IMR-90 (cell line): ENCODE measurements at regions not wholly inside any gene's neighbourhood (a gene's known extent, or its start where the extent isn't known, plus 50 kb on each side); places are given as distances from the start of the nearest gene placed in this dataset.

ENCODE experiments used
- ATAC-seq: fragments of 200-7000 bp; cut with Tn5 transposase; 2 replicates; pipeline ENCODE4 v1.9.1; 2020; ENCODE audit warnings: low read depth, mild to moderate bottlenecking, moderate library complexity
- BruUV-seq: library from RNA; stranded (reverse); fragments of 400-500 nt; replicated peaks from 2 replicates; lab custom pipeline; 2021; lab: Mats Ljungman, UMichigan
- CTCF ChIA-PET: fragments of 300-600 bp; formaldehyde crosslinking; extraction: SDS; loops from one replicate; lab custom pipeline; 2021; ENCODE audit warnings: antibody characterized with exemption; lab: Yijun Ruan, JAX
- POLR2A ChIA-PET: fragments of 300-600 bp; sonication (Branson Sonifier 250); formaldehyde crosslinking; loops from one replicate; lab custom pipeline; 2022; ENCODE audit warnings: antibody characterized with exemption; ENCODE audit not compliant: unreplicated experiment; lab: Charles Lee
- DNase-seq: peaks from one replicate; pipeline ENCODE4 v3.0.0; 2013
- H2AFZ ChIP-seq: replicated peaks from 2 replicates; pipeline ENCODE3; 2013; ENCODE audit warnings: low read length, mild to moderate bottlenecking; ENCODE audit not compliant: poor library complexity
- H2AK5ac ChIP-seq: 2 replicates; pipeline ENCODE4 v1.6.1; 2013; ENCODE audit warnings: low read depth, low read length, inconsistent platforms
- H2AK9ac ChIP-seq: replicated peaks from 2 replicates; pipeline ENCODE3; 2013; ENCODE audit warnings: mild to moderate bottlenecking, low read depth, low read length, moderate library complexity; ENCODE audit not compliant: poor library complexity
- H2BK120ac ChIP-seq: 2 replicates; pipeline ENCODE4 v1.6.1; 2013; ENCODE audit warnings: low read depth, low read length, inconsistent platforms
- H2BK15ac ChIP-seq: 3 replicates; pipeline ENCODE4 v1.6.1; 2013; ENCODE audit warnings: low read depth, low read length, inconsistent platforms
- H2BK20ac ChIP-seq: 2 replicates; pipeline ENCODE4 v1.6.1; 2013; ENCODE audit warnings: low read depth, mild to moderate bottlenecking, inconsistent platforms, low read length, moderate library complexity
- H2BK5ac ChIP-seq: 2 replicates; pipeline ENCODE4 v1.6.1; 2013; ENCODE audit warnings: mild to moderate bottlenecking, low read depth, low read length, inconsistent platforms; ENCODE audit not compliant: poor library complexity, severe bottlenecking
- H3K14ac ChIP-seq: replicated peaks from 2 replicates; pipeline ENCODE4 v1.6.1; 2013; ENCODE audit warnings: low read depth, low read length, inconsistent platforms
- H3K18ac ChIP-seq: 2 replicates; pipeline ENCODE4 v1.6.1; 2013; ENCODE audit warnings: low read depth, low read length, control low read depth
- H3K23ac ChIP-seq: 2 replicates; pipeline ENCODE4 v1.6.1; 2013; ENCODE audit warnings: low read depth, low read length, inconsistent platforms
- H3K27ac ChIP-seq: 2 replicates; pipeline ENCODE4 v1.5.1; 2013; ENCODE audit warnings: mild to moderate bottlenecking, control low read depth, low read length; ENCODE audit not compliant: insufficient read depth
- H3K27me3 ChIP-seq: 2 replicates; pipeline ENCODE4 v1.6.1; 2013; ENCODE audit warnings: low read length; ENCODE audit not compliant: control insufficient read depth, insufficient read depth
- H3K36me3 ChIP-seq: 2 replicates; pipeline ENCODE4 v1.6.1; 2013; ENCODE audit warnings: low read length, mixed read lengths; ENCODE audit not compliant: control insufficient read depth, insufficient read depth
- H3K4ac ChIP-seq: 2 replicates; pipeline ENCODE4 v1.6.1; 2013; ENCODE audit warnings: low read depth, low read length, inconsistent platforms
- H3K4me1 ChIP-seq: 2 replicates; pipeline ENCODE4 v1.6.1; 2013; ENCODE audit warnings: low read length, mixed read lengths; ENCODE audit not compliant: control insufficient read depth, insufficient read depth
- H3K4me2 ChIP-seq: 2 replicates; pipeline ENCODE4 v1.6.1; 2013; ENCODE audit warnings: low read depth, mild to moderate bottlenecking, control low read depth, low read length, moderate library complexity
- H3K4me3 ChIP-seq: 2 replicates; pipeline ENCODE4 v1.5.1; 2013; ENCODE audit warnings: low read depth, mild to moderate bottlenecking, control low read depth, low read length, moderate library complexity; ENCODE audit not compliant: insufficient read depth
- H3K56ac ChIP-seq: 2 replicates; pipeline ENCODE4 v1.6.1; 2013; ENCODE audit warnings: low read length, inconsistent platforms; ENCODE audit not compliant: insufficient read depth; ENCODE audit errors: extremely low read depth
- H3K79me1 ChIP-seq, 2 experiments: 2 replicates each; pipeline ENCODE4 v1.6.1; 2013; ENCODE audit warnings: low read length in 2 of 2, inconsistent platforms in 1 of 2, low read depth in 1 of 2
- H3K9ac ChIP-seq: 2 replicates; pipeline ENCODE4 v1.6.1; 2013; ENCODE audit warnings: low read depth, low read length, control low read depth
- H3K9me1 ChIP-seq: 2 replicates; pipeline ENCODE4 v1.6.1; 2013; ENCODE audit warnings: low read length, inconsistent platforms; ENCODE audit not compliant: insufficient read depth
- H3K9me3 ChIP-seq: 2 replicates; pipeline ENCODE4 v1.6.1; 2013; ENCODE audit warnings: low read length; ENCODE audit not compliant: control insufficient read depth, insufficient read depth
- H4K20me1 ChIP-seq: 2 replicates; pipeline ENCODE4 v1.6.1; 2013; ENCODE audit warnings: low read length, inconsistent platforms; ENCODE audit not compliant: insufficient read depth
- H4K5ac ChIP-seq: 2 replicates; pipeline ENCODE4 v1.6.1; 2013; ENCODE audit warnings: mild to moderate bottlenecking, low read depth, low read length, control low read depth
- H4K8ac ChIP-seq, 2 experiments: 2 replicates each; pipeline ENCODE4 v1.6.1; 2013; ENCODE audit warnings: low read depth in 2 of 2, low read length in 2 of 2, control low read depth in 1 of 2, inconsistent platforms in 1 of 2
- H4K91ac ChIP-seq: 2 replicates; pipeline ENCODE4 v1.6.1; 2013; ENCODE audit warnings: low read depth, low read length, inconsistent platforms; ENCODE audit not compliant: insufficient read depth
- BHLHE40 ChIP-seq: fragments of 150-350 bp; IDR thresholded peaks from 2 replicates; pipeline ENCODE4 v1.6.1; 2016; ENCODE audit warnings: mild to moderate bottlenecking, low read depth, low read length
- ELK1 ChIP-seq: fragments of 150-350 bp; IDR thresholded peaks from 2 replicates; pipeline ENCODE4 v1.6.1; 2016; ENCODE audit warnings: low read depth, mild to moderate bottlenecking, low read length, moderate library complexity, borderline replicate concordance
- MAFK ChIP-seq: IDR thresholded peaks from 2 replicates; pipeline ENCODE4 v1.6.1; 2012; ENCODE audit warnings: low read depth, low read length, improper control_type of control experiment
- RCOR1 ChIP-seq: IDR thresholded peaks from 2 replicates; pipeline ENCODE4 v1.6.1; 2012; ENCODE audit warnings: mild to moderate bottlenecking, low read length, improper control_type of control experiment; ENCODE audit not compliant: insufficient replicate concordance
- WGBS, 2 experiments: methylation state at CpG; one replicate each; pipeline versions ENCODE4 v1.1.5 to v1.1.7; 2013; ENCODE audit warnings: missing lambda C conversion rate in 2 of 2; ENCODE audit not compliant: insufficient read length in 1 of 2; ENCODE audit errors: extremely low coverage in 2 of 2; 5-methylcytosine and 5-hydroxymethylcytosine counted together
- dilution Hi-C: fragments of 300-500 bp; cut with HindIII; formaldehyde crosslinking; loops from one replicate; pipeline ENCODE4 v1.14.3; 2018; ENCODE audit warnings: low sequenced_read_pairs; ENCODE audit not compliant: unreplicated experiment
- in situ Hi-C: fragments of 300-500 bp; cut with MboI; formaldehyde crosslinking; loops from 3 replicates; pipeline ENCODE4 v1.14.3; 2019; ENCODE audit warnings: low sequenced_read_pairs, inconsistent platforms, mixed read lengths
- intact Hi-C: fragments of 100-400 bp; cut with micrococcal nuclease; formaldehyde crosslinking; loops from 2 replicates; pipeline ENCODE4 v1.10.0; 2022

- no peak overlapping the region for H2BK15ac ChIP-seq
- TF ChIP-seq ELK1 (no peak), BHLHE40 (no peak), MAFK (no peak), RCOR1 (no peak)
- no peak overlapping the region for H2BK20ac ChIP-seq
- no peak overlapping the region for H3K4me2 ChIP-seq
- no peak overlapping the region for H3K23ac ChIP-seq
- 19% methylated on average over 3 of the region's 4 CpGs; no CpG with 5 or more reads in 1 of the 2 experiments for WGBS, 2 experiments
- no peak overlapping the region for H2BK5ac ChIP-seq
- BruUV-seq = no TSS peak
- no peak overlapping the region for H2AK5ac ChIP-seq
- H3K9ac ChIP-seq = no peak overlapping the region
- in situ Hi-C loops (no loop called here), intact Hi-C loops (loop anchor here (5.0 kb wide), 1 partner anchor 428 kb away; no protein-coding TSS in a partner anchor), dilution Hi-C loops (no loop called here)
- no peak overlapping the region for H3K4me3 ChIP-seq
- no peaks in the 10 kb centered on the region for H3K4me1 ChIP-seq
- no peaks in the 10 kb centered on the region for H3K36me3 ChIP-seq
- no peak overlapping the region for H3K27ac ChIP-seq
- H2BK120ac ChIP-seq = no peak overlapping the region
- ATAC-seq = no peak
- no peaks in the 10 kb centered on the region for H3K79me1 ChIP-seq
- CTCF ChIA-PET = no interaction called here
- H4K5ac ChIP-seq = no peak overlapping the region
- no peak overlapping the region for H3K14ac ChIP-seq
- H2AFZ ChIP-seq = no peak overlapping the region
- no peak overlapping the region for H3K56ac ChIP-seq
- no peaks in the 10 kb centered on the region for H4K20me1 ChIP-seq
- H3K9me1 ChIP-seq = no peaks in the 10 kb centered on the region
- no peak overlapping the region for H3K18ac ChIP-seq
- no peak overlapping the region for H4K91ac ChIP-seq
- DNase-seq = no peak
- no peaks in the 10 kb centered on the region for H3K9me3 ChIP-seq
- no peaks in the 10 kb centered on the region for H3K27me3 ChIP-seq
- no peak overlapping the region for H2AK9ac ChIP-seq
- no peak overlapping the region for H4K8ac ChIP-seq
- POLR2A ChIA-PET = no interaction called here
- no peak overlapping the region for H3K4ac ChIP-seq
Measured at GRCh38 chr16:49920397-49920796, 64.5 kb upstream of the ZNF423 start.
